ENCODE measurements at regions not wholly inside any gene's neighbourhood (a gene's known extent, or its start where the extent isn't known, plus 50 kb on each side); places are given as distances from the start of the nearest gene placed in this dataset.
"Not testable (repeated sequence)": the region's sequence is repeated elsewhere in the genome, so short reads cannot be mapped to it uniquely, and the experiment has no call there.

GRCh38 chr4:45455217-45455616 lies 668.6 kb downstream of the GABRG1 start:
- DNase-seq (ENCODE audit: low read depth), result no peak
- H3K4me3 ChIP-seq (ENCODE audit: low read depth, low read length), result no peak overlapping the region
- TF ChIP-seq, protein P1, sequence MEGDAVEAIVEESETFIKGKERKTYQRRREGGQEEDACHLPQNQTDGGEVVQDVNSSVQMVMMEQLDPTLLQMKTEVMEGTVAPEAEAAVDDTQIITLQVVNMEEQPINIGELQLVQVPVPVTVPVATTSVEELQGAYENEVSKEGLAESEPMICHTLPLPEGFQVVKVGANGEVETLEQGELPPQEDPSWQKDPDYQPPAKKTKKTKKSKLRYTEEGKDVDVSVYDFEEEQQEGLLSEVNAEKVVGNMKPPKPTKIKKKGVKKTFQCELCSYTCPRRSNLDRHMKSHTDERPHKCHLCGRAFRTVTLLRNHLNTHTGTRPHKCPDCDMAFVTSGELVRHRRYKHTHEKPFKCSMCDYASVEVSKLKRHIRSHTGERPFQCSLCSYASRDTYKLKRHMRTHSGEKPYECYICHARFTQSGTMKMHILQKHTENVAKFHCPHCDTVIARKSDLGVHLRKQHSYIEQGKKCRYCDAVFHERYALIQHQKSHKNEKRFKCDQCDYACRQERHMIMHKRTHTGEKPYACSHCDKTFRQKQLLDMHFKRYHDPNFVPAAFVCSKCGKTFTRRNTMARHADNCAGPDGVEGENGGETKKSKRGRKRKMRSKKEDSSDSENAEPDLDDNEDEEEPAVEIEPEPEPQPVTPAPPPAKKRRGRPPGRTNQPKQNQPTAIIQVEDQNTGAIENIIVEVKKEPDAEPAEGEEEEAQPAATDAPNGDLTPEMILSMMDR (IDR thresholded peaks at IDR 0.05; ENCODE audit: insufficient read depth, low read depth, low read length, missing control alignments), result no peak

GRCh38 chr4:45453258-45453853 lies 670.5 kb downstream of the GABRG1 start:
- TF ChIP-seq, protein P1 (IDR thresholded peaks at IDR 0.05; ENCODE audit: insufficient read depth, low read depth, low read length, missing control alignments), result peak; percentile 49
- DNase-seq (ENCODE audit: low read depth), result peak; percentile 29
- no peak overlapping the region for H3K4me3 ChIP-seq (ENCODE audit: low read depth, low read length)

GRCh38 chr4:45442466-45442865 lies 681.4 kb downstream of the GABRG1 start:
- DNase-seq (ENCODE audit: low read depth), result peak; percentile 46
- TF ChIP-seq, protein P1 (IDR thresholded peaks at IDR 0.05; ENCODE audit: insufficient read depth, low read depth, low read length, missing control alignments), result peak; percentile 44

GRCh38 chr4:45438047-45438446 lies 685.8 kb downstream of the GABRG1 start:
- H3K4me3 ChIP-seq (ENCODE audit: low read depth, low read length), result no peak overlapping the region
- DNase-seq (ENCODE audit: low read depth), result no peak
- TF ChIP-seq, protein P1 (IDR thresholded peaks at IDR 0.05; ENCODE audit: insufficient read depth, low read depth, low read length, missing control alignments), result no peak

More at GRCh38 chr4:45442466-45442865, 681.4 kb downstream of the GABRG1 start:
- no peak overlapping the region for H3K4me3 ChIP-seq (ENCODE audit: low read depth, low read length)

DNA sequence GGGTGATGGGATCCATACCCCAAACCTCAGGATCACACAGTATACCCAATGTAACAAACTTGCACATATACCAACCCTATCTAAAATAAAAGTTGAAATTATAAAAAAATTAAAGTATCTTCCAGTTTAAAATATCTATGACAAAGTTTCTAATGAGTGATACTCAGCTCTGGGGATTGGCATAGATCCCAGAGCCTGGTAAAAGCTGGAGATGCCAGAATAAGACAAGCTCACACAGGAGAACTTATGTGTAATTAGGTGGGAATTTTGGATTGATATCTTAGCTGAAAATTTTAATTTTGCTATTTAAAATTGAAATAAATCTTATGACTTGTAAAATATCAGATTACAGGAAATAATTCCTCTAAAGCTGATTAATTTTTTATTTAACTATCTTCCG lies 686.5 kb downstream of the GABRG1 start:
- TF ChIP-seq, protein P1 (IDR thresholded peaks at IDR 0.05; ENCODE audit: insufficient read depth, low read depth, low read length, missing control alignments), result no peak
- H3K4me3 ChIP-seq (ENCODE audit: low read depth, low read length), result no peak overlapping the region
- no peak for DNase-seq (ENCODE audit: low read depth)

DNA sequence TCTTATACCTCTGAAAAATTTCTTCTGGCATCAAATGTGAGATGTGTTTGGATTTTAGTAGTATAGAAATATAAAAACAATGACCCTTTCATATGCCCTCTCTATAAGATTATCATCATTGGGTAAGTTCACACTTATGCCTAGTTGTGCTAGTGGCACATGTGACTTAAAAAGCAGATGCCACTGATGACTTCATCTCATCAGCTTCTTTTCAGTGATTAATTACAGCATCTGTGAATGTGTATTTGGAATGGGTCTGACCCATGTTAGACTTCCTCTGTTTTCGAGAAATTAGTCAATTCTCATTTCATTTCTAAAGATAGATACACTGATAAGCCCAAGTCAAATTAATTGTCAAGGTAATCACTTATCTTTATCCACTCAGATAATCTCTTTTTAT lies 698.7 kb downstream of the GABRG1 start:
- TF ChIP-seq, protein P1 (IDR thresholded peaks at IDR 0.05; ENCODE audit: insufficient read depth, low read depth, low read length, missing control alignments), result no peak
- DNase-seq (ENCODE audit: low read depth), result no peak
- no peak overlapping the region for H3K4me3 ChIP-seq (ENCODE audit: low read depth, low read length)

DNA sequence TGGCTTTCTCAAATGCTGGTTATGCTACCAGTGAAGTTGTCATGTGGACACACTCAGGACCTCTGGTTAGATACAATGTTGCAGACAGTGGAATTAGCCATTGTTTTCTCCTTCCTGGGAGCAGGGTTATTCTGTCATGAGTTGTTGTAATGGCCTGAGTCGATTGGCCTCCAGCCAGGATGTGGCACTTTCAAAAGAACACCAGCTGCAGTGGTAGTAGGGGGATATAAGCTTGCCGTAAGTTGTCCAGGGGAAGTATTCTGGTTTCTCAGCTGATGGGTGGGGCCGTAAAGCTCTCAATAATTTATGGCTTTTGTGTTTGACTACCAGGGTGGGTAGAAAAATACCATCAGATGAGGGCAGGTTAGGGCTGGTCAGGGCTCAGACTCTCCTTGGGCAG lies 697.5 kb upstream of the GNPDA2 start:
- TF ChIP-seq, protein P1 (IDR thresholded peaks at IDR 0.05; ENCODE audit: insufficient read depth, low read depth, low read length, missing control alignments), result no peak
- H3K4me3 ChIP-seq (ENCODE audit: low read depth, low read length), result no peak overlapping the region
- no peak for DNase-seq (ENCODE audit: low read depth)

DNA sequence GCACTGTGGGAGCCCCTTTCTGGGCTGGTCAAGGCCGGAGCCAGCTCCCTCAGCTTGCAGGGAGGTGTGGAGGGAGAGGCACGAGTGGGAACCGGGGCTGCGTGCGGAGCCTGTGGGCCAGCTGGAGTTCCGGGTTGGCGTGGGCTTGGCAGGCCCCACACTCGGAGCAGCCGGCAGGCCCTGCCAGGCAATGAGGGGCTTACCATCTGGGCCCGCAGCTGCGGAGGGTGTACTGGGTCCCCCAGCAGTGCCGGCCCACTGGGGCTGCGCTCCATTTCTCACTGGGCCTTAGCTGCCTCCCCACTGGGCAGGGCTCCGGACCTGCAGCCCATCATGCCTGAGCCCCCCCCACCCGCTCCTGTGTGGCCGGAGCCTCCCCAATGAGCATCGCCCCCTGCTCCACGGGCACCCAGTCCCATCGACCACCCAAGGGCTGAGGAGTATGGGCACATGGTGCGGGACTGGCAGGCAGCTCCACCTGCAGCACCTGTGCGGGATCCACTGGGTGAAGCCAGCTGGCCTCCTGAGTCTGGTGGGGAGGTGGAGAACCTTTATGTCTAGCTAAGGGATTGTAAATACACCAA lies 693.8 kb upstream of the GNPDA2 start:
- H3K4me3 ChIP-seq (ENCODE audit: low read depth, low read length); DNase-seq (ENCODE audit: low read depth): not testable (repeated sequence)

Measured in GM12865 (cell line).